ENCODE measurements at regions not wholly inside any gene's neighbourhood (a gene's known extent, or its start where the extent isn't known, plus 50 kb on each side); places are given as distances from the start of the nearest gene placed in this dataset.

DNA sequence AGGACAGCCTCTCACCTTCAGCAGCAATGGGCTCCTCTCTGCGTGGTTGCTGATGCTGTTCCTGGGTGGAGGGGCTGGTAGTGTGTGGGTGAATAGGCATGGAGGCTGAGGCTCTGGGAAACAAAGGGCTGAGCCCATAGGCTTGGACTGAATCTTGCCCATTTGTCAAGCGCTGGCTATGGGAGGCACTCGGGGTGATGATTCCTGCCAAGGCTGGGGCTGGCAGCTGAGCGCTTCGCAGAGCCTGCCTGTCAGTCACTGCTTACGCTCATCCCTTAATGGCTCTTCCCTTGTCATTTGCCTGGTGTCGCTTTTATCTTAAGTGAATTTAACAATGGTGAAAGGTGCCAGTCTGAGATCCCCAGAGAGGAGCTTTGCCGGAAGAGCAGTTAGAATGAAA is 353.3 kb downstream of the PBX1 start:
- TF ChIP-seq, protein P1, sequence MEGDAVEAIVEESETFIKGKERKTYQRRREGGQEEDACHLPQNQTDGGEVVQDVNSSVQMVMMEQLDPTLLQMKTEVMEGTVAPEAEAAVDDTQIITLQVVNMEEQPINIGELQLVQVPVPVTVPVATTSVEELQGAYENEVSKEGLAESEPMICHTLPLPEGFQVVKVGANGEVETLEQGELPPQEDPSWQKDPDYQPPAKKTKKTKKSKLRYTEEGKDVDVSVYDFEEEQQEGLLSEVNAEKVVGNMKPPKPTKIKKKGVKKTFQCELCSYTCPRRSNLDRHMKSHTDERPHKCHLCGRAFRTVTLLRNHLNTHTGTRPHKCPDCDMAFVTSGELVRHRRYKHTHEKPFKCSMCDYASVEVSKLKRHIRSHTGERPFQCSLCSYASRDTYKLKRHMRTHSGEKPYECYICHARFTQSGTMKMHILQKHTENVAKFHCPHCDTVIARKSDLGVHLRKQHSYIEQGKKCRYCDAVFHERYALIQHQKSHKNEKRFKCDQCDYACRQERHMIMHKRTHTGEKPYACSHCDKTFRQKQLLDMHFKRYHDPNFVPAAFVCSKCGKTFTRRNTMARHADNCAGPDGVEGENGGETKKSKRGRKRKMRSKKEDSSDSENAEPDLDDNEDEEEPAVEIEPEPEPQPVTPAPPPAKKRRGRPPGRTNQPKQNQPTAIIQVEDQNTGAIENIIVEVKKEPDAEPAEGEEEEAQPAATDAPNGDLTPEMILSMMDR (IDR thresholded peaks at IDR 0.05) = no peak
- TF ChIP-seq JUNB (IDR thresholded peaks at IDR 0.05) (no peak), HOXB13 (CRISPR knock-in tag; IDR thresholded peaks at IDR 0.05; ENCODE audit: low read depth) (no peak), CEBPB (IDR thresholded peaks at IDR 0.05) (no peak), RFX5 (IDR thresholded peaks at IDR 0.05) (no peak), POLR2A (IDR thresholded peaks at IDR 0.05; ENCODE audit: low read length) (no peak), CBX8 (IDR thresholded peaks at IDR 0.05) (no peak), SREBF2 (IDR thresholded peaks at IDR 0.05) (no peak), MAFK (IDR thresholded peaks at IDR 0.05; ENCODE audit: partially characterized antibody) (no peak), CHD2 (IDR thresholded peaks at IDR 0.05; ENCODE audit: low read length, partially characterized antibody) (no peak)
- TF ChIP-seq, protein P2, sequence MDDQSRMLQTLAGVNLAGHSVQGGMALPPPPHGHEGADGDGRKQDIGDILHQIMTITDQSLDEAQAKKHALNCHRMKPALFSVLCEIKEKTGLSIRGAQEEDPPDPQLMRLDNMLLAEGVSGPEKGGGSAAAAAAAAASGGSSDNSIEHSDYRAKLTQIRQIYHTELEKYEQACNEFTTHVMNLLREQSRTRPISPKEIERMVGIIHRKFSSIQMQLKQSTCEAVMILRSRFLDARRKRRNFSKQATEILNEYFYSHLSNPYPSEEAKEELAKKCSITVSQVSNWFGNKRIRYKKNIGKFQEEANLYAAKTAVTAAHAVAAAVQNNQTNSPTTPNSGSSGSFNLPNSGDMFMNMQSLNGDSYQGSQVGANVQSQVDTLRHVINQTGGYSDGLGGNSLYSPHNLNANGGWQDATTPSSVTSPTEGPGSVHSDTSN (IDR thresholded peaks at IDR 0.05) = no peak
